ENCODE measurements at regions not wholly inside any gene's neighbourhood (a gene's known extent, or its start where the extent isn't known, plus 50 kb on each side); places are given as distances from the start of the nearest gene placed in this dataset.

GRCh38 chr1:61534847-61535246, 190.1 kb downstream of the TM2D1 start:
- no peak for ATAC-seq (ENCODE audit: insufficient read depth, low read depth)
- Histone ChIP-seq H3K4me3 (ENCODE audit: low read depth in 1 of 2, low read length in 2 of 2) (no peak overlapping the region), H2AFZ (ENCODE audit: low read depth, low read length) (no peak overlapping the region)

GRCh38 chr1:61533546-61533945, 191.4 kb downstream of the TM2D1 start:
- no peak for TF ChIP-seq CTCF (IDR thresholded peaks at IDR 0.05; ENCODE audit: borderline replicate concordance, extremely low read depth, low read length, poor library complexity, severe bottlenecking)
- TF ChIP-seq EZH2 (IDR thresholded peaks at IDR 0.05; ENCODE audit: borderline replicate concordance, low read depth, low read length, severe bottlenecking): no peak
- DNase-seq (no peak), ATAC-seq (ENCODE audit: insufficient read depth, low read depth) (no peak)
- H4K20me1 ChIP-seq (ENCODE audit: insufficient read depth, low read length): no peaks in the 10 kb centered on the region
- H3K4me2 ChIP-seq (ENCODE audit: insufficient read depth, low read length): no peak overlapping the region
- H3K4me1 ChIP-seq (ENCODE audit: insufficient read depth, low read length): no peaks in the 10 kb centered on the region
- H3K9ac ChIP-seq (ENCODE audit: low read depth, low read length): no peak overlapping the region
- H3K4me3 ChIP-seq (ENCODE audit: low read depth in 1 of 2, low read length in 2 of 2): no peak overlapping the region
- no peak overlapping the region for H3K27ac ChIP-seq (ENCODE audit: low read length)
- H3K79me2 ChIP-seq (ENCODE audit: insufficient read depth, low read length): no peaks in the 10 kb centered on the region
- no peaks in the 10 kb centered on the region for H3K36me3 ChIP-seq (ENCODE audit: insufficient read depth, low read length)
- no peak overlapping the region for H2AFZ ChIP-seq (ENCODE audit: low read depth, low read length)
- H3K9me3 ChIP-seq (ENCODE audit: insufficient read depth, low read length, severe bottlenecking): no peaks in the 10 kb centered on the region
- no peaks in the 10 kb centered on the region for H3K27me3 ChIP-seq (ENCODE audit: insufficient read depth, low read length, poor library complexity)

More at GRCh38 chr1:61534847-61535246, 190.1 kb downstream of the TM2D1 start:
- no peaks in the 10 kb centered on the region for H4K20me1 ChIP-seq (ENCODE audit: insufficient read depth, low read length)
- H3K27me3 ChIP-seq (ENCODE audit: insufficient read depth, low read length, poor library complexity): no peaks in the 10 kb centered on the region
- no peaks in the 10 kb centered on the region for H3K9me3 ChIP-seq (ENCODE audit: insufficient read depth, low read length, severe bottlenecking)
- no peak for DNase-seq
- TF ChIP-seq EZH2 (IDR thresholded peaks at IDR 0.05; ENCODE audit: borderline replicate concordance, low read depth, low read length, severe bottlenecking): no peak
- H3K4me1 ChIP-seq (ENCODE audit: insufficient read depth, low read length): no peaks in the 10 kb centered on the region
- H3K79me2 ChIP-seq (ENCODE audit: insufficient read depth, low read length): no peaks in the 10 kb centered on the region
- H3K4me2 ChIP-seq (ENCODE audit: insufficient read depth, low read length): no peak overlapping the region
- no peak overlapping the region for H3K9ac ChIP-seq (ENCODE audit: low read depth, low read length)
- H3K27ac ChIP-seq (ENCODE audit: low read length): no peak overlapping the region
- no peaks in the 10 kb centered on the region for H3K36me3 ChIP-seq (ENCODE audit: insufficient read depth, low read length)

GRCh38 chr1:61531716-61532115, 193.2 kb downstream of the TM2D1 start:
- Histone ChIP-seq H3K27me3 (ENCODE audit: insufficient read depth, low read length, poor library complexity) (no peaks in the 10 kb centered on the region), H3K4me3 (ENCODE audit: low read depth in 1 of 2, low read length in 2 of 2) (no peak overlapping the region), H3K4me1 (ENCODE audit: insufficient read depth, low read length) (no peaks in the 10 kb centered on the region), H2AFZ (ENCODE audit: low read depth, low read length) (no peak overlapping the region), H3K79me2 (ENCODE audit: insufficient read depth, low read length) (no peaks in the 10 kb centered on the region), H4K20me1 (ENCODE audit: insufficient read depth, low read length) (no peaks in the 10 kb centered on the region), H3K9me3 (ENCODE audit: insufficient read depth, low read length, severe bottlenecking) (no peaks in the 10 kb centered on the region), H3K27ac (ENCODE audit: low read length) (no peak overlapping the region), H3K36me3 (ENCODE audit: insufficient read depth, low read length) (no peaks in the 10 kb centered on the region), H3K9ac (ENCODE audit: low read depth, low read length) (no peak overlapping the region), H3K4me2 (ENCODE audit: insufficient read depth, low read length) (no peak overlapping the region)
- no peak for DNase-seq
- no peak for TF ChIP-seq EZH2 (IDR thresholded peaks at IDR 0.05; ENCODE audit: borderline replicate concordance, low read depth, low read length, severe bottlenecking)
- no peak for TF ChIP-seq CTCF (IDR thresholded peaks at IDR 0.05; ENCODE audit: borderline replicate concordance, extremely low read depth, low read length, poor library complexity, severe bottlenecking)
- no peak for ATAC-seq (ENCODE audit: insufficient read depth, low read depth)

GRCh38 chr1:61523893-61524605, 200.9 kb downstream of the TM2D1 start:
- Histone ChIP-seq H3K4me2 (ENCODE audit: insufficient read depth, low read length) (no peak overlapping the region), H3K4me1 (ENCODE audit: insufficient read depth, low read length) (no peaks in the 10 kb centered on the region), H4K20me1 (ENCODE audit: insufficient read depth, low read length) (no peaks in the 10 kb centered on the region), H3K9me3 (ENCODE audit: insufficient read depth, low read length, severe bottlenecking) (no peaks in the 10 kb centered on the region), H3K27ac (ENCODE audit: low read length) (no peak overlapping the region), H3K4me3 (ENCODE audit: low read depth in 1 of 2, low read length in 2 of 2) (no peak overlapping the region), H3K9ac (ENCODE audit: low read depth, low read length) (no peak overlapping the region), H3K27me3 (ENCODE audit: insufficient read depth, low read length, poor library complexity) (no peaks in the 10 kb centered on the region), H3K79me2 (ENCODE audit: insufficient read depth, low read length) (no peaks in the 10 kb centered on the region), H3K36me3 (ENCODE audit: insufficient read depth, low read length) (no peaks in the 10 kb centered on the region), H2AFZ (ENCODE audit: low read depth, low read length) (no peak overlapping the region)
- no peak for TF ChIP-seq EZH2 (IDR thresholded peaks at IDR 0.05; ENCODE audit: borderline replicate concordance, low read depth, low read length, severe bottlenecking)
- no peak for TF ChIP-seq CTCF (IDR thresholded peaks at IDR 0.05; ENCODE audit: borderline replicate concordance, extremely low read depth, low read length, poor library complexity, severe bottlenecking)
- no peak for ATAC-seq (ENCODE audit: insufficient read depth, low read depth)
- DNase-seq: no peak

All from DND-41 (cell line).